A549 (cell line): ENCODE measurements at regions not wholly inside any gene's neighbourhood (a gene's known extent, or its start where the extent isn't known, plus 50 kb on each side); places are given as distances from the start of the nearest gene placed in this dataset.
A peak's percentile ranks its signal among the peaks of the same experiment; 100 is the strongest.

ENCODE experiments used
- ATAC-seq, 2 experiments: fragments of 200-7000 bp in 1 of 2; fragments of >200 bp in 1 of 2; cut with Nextera tagmentation in 1 of 2; cut with Tn5 transposase in 1 of 2; 3 replicates each; pipeline versions ENCODE4 v1.8.0 to v1.9.1; 2018 to 2020; ENCODE audit warnings: mild to moderate bottlenecking in 1 of 2, moderate library complexity in 1 of 2
- CTCF ChIA-PET: fragments of 300-600 bp; sonication (Branson Sonifier 250); formaldehyde crosslinking; extraction: SDS; loops from one replicate; lab custom pipeline; 2021; ENCODE audit warnings: antibody characterized with exemption, inconsistent platforms; lab: Yijun Ruan, JAX
- POLR2A ChIA-PET: fragments of 350-600 bp; formaldehyde crosslinking; extraction: SDS; loops from one replicate; lab custom pipeline; 2021; ENCODE audit warnings: antibody characterized with exemption, inconsistent platforms; lab: Yijun Ruan, JAX
- DNase-seq, 2 experiments: peaks; one replicate each; pipeline versions ENCODE4 v3.0.0 to v3.0.0-alpha.2; 2011 to 2016; ENCODE audit warnings: low read depth in 1 of 2, low spot score in 1 of 2
- FAIRE-seq: peaks from 2 replicates; lab custom pipeline; 2011; peaks lifted over from hg19 to GRCh38; lab: Jason Lieb, UNC
- H3K27ac ChIP-seq, 2 experiments: fragments of >200 bp; sonication (Bioruptor Twin); formaldehyde crosslinking; 3 replicates each; pipeline ENCODE4 v1.5.1; 2016 to 2017
- H3K4me1 ChIP-seq: fragments of >200 bp; sonication (Bioruptor Twin); formaldehyde crosslinking; 3 replicates; pipeline ENCODE4 v1.6.1; 2016
- H3K4me2 ChIP-seq: fragments of >200 bp; sonication (Bioruptor Twin); formaldehyde crosslinking; 3 replicates; pipeline ENCODE4 v1.6.1; 2016
- H3K4me3 ChIP-seq: fragments of >200 bp; sonication (Bioruptor Twin); formaldehyde crosslinking; 3 replicates; pipeline ENCODE4 v1.5.1; 2016
- H3K9me3 ChIP-seq: fragments of >200 bp; sonication (Bioruptor Twin); formaldehyde crosslinking; 3 replicates; pipeline ENCODE4 v1.6.1; 2016
- CHD2 ChIP-seq: fragments of 150-350 bp; IDR thresholded peaks from 2 replicates; pipeline ENCODE4 v1.6.1; 2014; ENCODE audit warnings: low read length; ENCODE audit not compliant: partially characterized antibody
- EHF ChIP-seq: fragments of 250-450 bp; sonication (Bioruptor Pico); IDR thresholded peaks from 2 replicates; pipeline ENCODE4 v1.5.0; 2020; ENCODE audit warnings: mild to moderate bottlenecking
- FOSB ChIP-seq: fragments of 250-450 bp; sonication (Bioruptor Pico); IDR thresholded peaks from 2 replicates; pipeline ENCODE4 v1.5.0; 2020; ENCODE audit warnings: mild to moderate bottlenecking, moderate library complexity
- FOSL2 ChIP-seq, 2 experiments: fragments of 450-650 bp in 1 of 2; fragments of >200 bp in 1 of 2; sonication (Bioruptor Twin) in 1 of 2; formaldehyde crosslinking; IDR thresholded peaks; 2 replicates each; pipeline versions ENCODE4 v1.5.0 to v1.6.1; 2016 to 2020; ENCODE audit warnings: mild to moderate bottlenecking in 1 of 2, moderate library complexity in 1 of 2
- HDAC2 ChIP-seq: fragments of 200-600 bp; sonication (generic); IDR thresholded peaks from 2 replicates; pipeline ENCODE4 v1.6.1; 2016
- HOXB5 ChIP-seq: fragments of 250-450 bp; sonication (Bioruptor Pico); IDR thresholded peaks from 2 replicates; pipeline ENCODE4 v1.5.0; 2020; ENCODE audit warnings: mild to moderate bottlenecking, moderate library complexity
- MAZ ChIP-seq: fragments of 150-350 bp; IDR thresholded peaks from 2 replicates; pipeline ENCODE4 v1.6.1; 2014; ENCODE audit warnings: antibody characterized with exemption, low read depth, low read length, borderline replicate concordance
- NPAS2 ChIP-seq: fragments of 250-450 bp; sonication (Bioruptor Pico); IDR thresholded peaks from 2 replicates; pipeline ENCODE4 v1.8.0; 2022; ENCODE audit warnings: mild to moderate bottlenecking, moderate library complexity, borderline replicate concordance
- POLR2A ChIP-seq: IDR thresholded peaks from 2 replicates; pipeline ENCODE4 v1.6.1; 2012; ENCODE audit warnings: mild to moderate bottlenecking, low read length
- RAD21 ChIP-seq, 2 experiments: fragments of >200 bp in 1 of 2; sonication (Bioruptor Twin) in 1 of 2; formaldehyde crosslinking in 1 of 2; IDR thresholded peaks in 1 of 2; conservative IDR thresholded peaks in 1 of 2; 2 replicates in 1 of 2; 3 replicates in 1 of 2; pipeline ENCODE4 v1.6.1; 2012 to 2018; ENCODE audit warnings: inconsistent platforms in 1 of 2
- SREBF2 ChIP-seq: fragments of 450-650 bp; IDR thresholded peaks from 2 replicates; pipeline ENCODE4 v1.6.1; 2014; ENCODE audit warnings: mild to moderate bottlenecking, moderate library complexity
- TFCP2L1 ChIP-seq: fragments of 250-450 bp; sonication (Bioruptor Pico); IDR thresholded peaks from 2 replicates; pipeline ENCODE4 v1.5.0; 2021; ENCODE audit warnings: mild to moderate bottlenecking
- ZFP36 ChIP-seq: fragments of 450-650 bp; IDR thresholded peaks from 2 replicates; pipeline ENCODE4 v1.6.1; 2014; ENCODE audit warnings: borderline replicate concordance; ENCODE audit not compliant: partially characterized antibody
- ZNF302 ChIP-seq: fragments of 250-450 bp; sonication (Bioruptor Pico); IDR thresholded peaks from 2 replicates; pipeline ENCODE4 v1.9.0; 2021; ENCODE audit warnings: inconsistent platforms, mild to moderate bottlenecking, moderate library complexity
- WGBS: methylation state at CpG from one replicate; pipeline ENCODE4 v1.1.6; 2017; ENCODE audit errors: missing lambda C conversion rate; 5-methylcytosine and 5-hydroxymethylcytosine counted together
- TF ChIP-seq, protein P1 (sequence below): fragments of >200 bp; sonication (Bioruptor Twin); formaldehyde crosslinking; IDR thresholded peaks from 3 replicates; pipeline ENCODE4 v1.5.1; 2016
- TF ChIP-seq, protein P2 (sequence below): fragments of 250-450 bp; sonication (Bioruptor Pico); IDR thresholded peaks from 2 replicates; pipeline ENCODE4 v1.5.0; 2020; ENCODE audit warnings: low read depth, mild to moderate bottlenecking, moderate library complexity
- TF ChIP-seq, protein P3 (sequence below): fragments of 450-650 bp; IDR thresholded peaks from 2 replicates; pipeline ENCODE4 v1.6.1; 2014; ENCODE audit warnings: antibody characterized with exemption
- TF ChIP-seq, protein P4 (sequence below): fragments of >200 bp; sonication (Bioruptor Twin); formaldehyde crosslinking; IDR thresholded peaks from 2 replicates; pipeline ENCODE4 v1.6.1; 2016
- TF ChIP-seq, protein P5 (sequence below): fragments of 200-600 bp; sonication (generic); IDR thresholded peaks from 2 replicates; pipeline ENCODE4 v1.6.1; 2016; ENCODE audit warnings: antibody characterized with exemption, mild to moderate bottlenecking, moderate library complexity

DNA sequence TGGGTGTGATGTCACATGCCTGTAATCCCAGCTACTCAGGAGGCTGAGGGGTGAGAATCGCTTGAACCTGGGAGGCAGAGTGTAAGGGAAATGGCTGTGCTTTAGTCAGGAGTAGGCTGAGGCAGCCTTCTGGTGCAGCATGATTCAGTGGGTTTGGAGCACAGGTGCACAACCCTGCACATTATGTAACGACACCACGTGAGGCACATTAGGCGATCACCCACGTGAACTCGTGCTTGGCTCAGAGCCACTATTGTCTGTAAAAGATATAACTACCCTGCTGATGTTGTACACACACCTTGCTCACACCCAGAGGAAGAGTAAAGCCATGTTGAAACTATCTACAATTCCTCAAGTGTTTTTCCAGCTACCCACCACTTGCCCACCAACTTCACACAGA is 54.8 kb upstream of the ZC3H15 start:
- ChIA-PET POLR2A (no interaction called here), CTCF (interaction anchor here (1.1 kb wide), 1 partner anchor 12 kb away, joined by 3 read pairs; no protein-coding TSS in a partner anchor)
- WGBS, result 90% methylated on average over 6 of the region's 6 CpGs
- no peak for DNase-seq
- no peak for ATAC-seq
- Histone ChIP-seq H3K27ac (no peak overlapping the region), H3K4me2 (no peak overlapping the region), H3K4me3 (no peak overlapping the region), H3K4me1 (no peaks in the 10 kb centered on the region), H3K9me3 (no peaks in the 10 kb centered on the region)
- FAIRE-seq, result no peak
- no peak for TF ChIP-seq SREBF2
- TF ChIP-seq FOSB (CRISPR knock-in tag), result no peak
- TF ChIP-seq EHF (CRISPR knock-in tag), result no peak
- no peak for TF ChIP-seq HDAC2
- TF ChIP-seq, protein P1, sequence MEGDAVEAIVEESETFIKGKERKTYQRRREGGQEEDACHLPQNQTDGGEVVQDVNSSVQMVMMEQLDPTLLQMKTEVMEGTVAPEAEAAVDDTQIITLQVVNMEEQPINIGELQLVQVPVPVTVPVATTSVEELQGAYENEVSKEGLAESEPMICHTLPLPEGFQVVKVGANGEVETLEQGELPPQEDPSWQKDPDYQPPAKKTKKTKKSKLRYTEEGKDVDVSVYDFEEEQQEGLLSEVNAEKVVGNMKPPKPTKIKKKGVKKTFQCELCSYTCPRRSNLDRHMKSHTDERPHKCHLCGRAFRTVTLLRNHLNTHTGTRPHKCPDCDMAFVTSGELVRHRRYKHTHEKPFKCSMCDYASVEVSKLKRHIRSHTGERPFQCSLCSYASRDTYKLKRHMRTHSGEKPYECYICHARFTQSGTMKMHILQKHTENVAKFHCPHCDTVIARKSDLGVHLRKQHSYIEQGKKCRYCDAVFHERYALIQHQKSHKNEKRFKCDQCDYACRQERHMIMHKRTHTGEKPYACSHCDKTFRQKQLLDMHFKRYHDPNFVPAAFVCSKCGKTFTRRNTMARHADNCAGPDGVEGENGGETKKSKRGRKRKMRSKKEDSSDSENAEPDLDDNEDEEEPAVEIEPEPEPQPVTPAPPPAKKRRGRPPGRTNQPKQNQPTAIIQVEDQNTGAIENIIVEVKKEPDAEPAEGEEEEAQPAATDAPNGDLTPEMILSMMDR, result no peak
- TF ChIP-seq TFCP2L1, result no peak
- TF ChIP-seq, protein P2, sequence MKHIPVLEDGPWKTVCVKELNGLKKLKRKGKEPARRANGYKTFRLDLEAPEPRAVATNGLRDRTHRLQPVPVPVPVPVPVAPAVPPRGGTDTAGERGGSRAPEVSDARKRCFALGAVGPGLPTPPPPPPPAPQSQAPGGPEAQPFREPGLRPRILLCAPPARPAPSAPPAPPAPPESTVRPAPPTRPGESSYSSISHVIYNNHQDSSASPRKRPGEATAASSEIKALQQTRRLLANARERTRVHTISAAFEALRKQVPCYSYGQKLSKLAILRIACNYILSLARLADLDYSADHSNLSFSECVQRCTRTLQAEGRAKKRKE (CRISPR knock-in tag), result no peak
- TF ChIP-seq, protein P3, sequence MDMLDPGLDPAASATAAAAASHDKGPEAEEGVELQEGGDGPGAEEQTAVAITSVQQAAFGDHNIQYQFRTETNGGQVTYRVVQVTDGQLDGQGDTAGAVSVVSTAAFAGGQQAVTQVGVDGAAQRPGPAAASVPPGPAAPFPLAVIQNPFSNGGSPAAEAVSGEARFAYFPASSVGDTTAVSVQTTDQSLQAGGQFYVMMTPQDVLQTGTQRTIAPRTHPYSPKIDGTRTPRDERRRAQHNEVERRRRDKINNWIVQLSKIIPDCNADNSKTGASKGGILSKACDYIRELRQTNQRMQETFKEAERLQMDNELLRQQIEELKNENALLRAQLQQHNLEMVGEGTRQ, result no peak
- no peak for TF ChIP-seq POLR2A
- no peak for TF ChIP-seq ZNF302 (CRISPR knock-in tag)
- TF ChIP-seq MAZ, result no peak

DNA sequence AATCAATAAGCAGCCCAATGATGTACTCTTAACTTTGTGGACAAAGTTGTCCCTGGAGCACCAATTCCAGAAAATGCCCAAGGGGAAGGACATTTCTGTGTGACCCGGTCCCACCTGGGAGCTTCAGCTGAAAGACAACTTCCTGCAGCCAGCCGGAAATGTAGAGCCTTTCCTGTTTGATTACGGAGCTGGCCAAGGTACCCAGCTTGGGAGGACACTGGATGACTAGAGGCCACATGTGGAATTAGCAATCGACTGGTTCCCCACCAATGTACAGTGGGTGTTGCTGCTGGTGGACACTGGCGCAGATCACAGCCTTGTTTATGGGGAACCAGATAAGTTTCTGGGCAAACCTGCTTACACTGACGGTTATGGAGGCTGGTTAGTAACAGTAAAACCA is 53.0 kb upstream of the ZC3H15 start:
- CTCF ChIA-PET, result interaction anchor here (0.7 kb wide), 1 partner anchor 70 kb away, joined by 3 read pairs; no protein-coding TSS in a partner anchor
- whole genome bisulfite sequencing, result 78% methylated on average over 6 of the region's 6 CpGs
- no peaks in the 10 kb centered on the region; the same call in 2 of the 3 replicates for H3K9me3 ChIP-seq

DNA sequence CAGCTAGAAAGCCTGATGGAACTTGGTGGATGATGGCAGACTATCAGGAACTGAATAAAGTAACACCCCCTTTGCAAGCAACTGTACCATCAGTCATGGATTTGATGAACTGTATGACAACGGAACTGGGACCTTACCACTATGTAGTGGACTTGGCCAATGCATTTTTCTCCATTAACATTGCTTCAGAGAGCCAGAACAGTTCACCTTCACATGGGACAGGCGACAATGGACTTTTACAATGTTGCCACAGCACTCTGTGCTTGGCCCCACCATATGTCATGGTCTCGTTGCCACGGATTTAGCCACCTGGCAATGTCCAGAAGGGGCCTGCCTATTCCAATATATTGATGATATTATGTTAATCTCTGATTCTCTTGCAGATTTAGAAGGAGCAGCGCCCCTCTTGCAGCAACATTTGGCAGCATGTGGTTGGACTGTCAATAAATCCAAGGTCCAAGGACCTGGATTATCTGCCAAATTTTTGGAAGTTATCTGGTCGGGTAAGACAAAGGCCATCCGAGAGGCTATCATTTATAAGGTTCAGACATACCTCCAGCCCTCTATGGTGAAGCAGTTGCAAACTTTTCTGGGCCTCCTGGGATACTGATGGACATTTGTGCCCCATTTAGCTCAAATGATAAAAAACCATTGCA is 52.2 kb upstream of the ZC3H15 start:
- 64% methylated on average over 7 of the region's 7 CpGs for WGBS
- ATAC-seq (no peak), DNase-seq (no peak), FAIRE-seq (no peak)
- Histone ChIP-seq H3K27ac (no peak overlapping the region), H3K4me1 (no peaks in the 10 kb centered on the region), H3K4me3 (no peak overlapping the region), H3K9me3 (no peaks in the 10 kb centered on the region; the same call in 2 of the 3 replicates), H3K4me2 (no peak overlapping the region)
- CTCF ChIA-PET, result interaction anchor here (0.7 kb wide), 1 partner anchor 69 kb away, joined by 3 read pairs; no protein-coding TSS in a partner anchor
- POLR2A ChIA-PET, result no interaction called here
- TF ChIP-seq RAD21 (conservative IDR thresholded peaks at IDR 0.05 in 1 of 2, IDR thresholded peaks at IDR 0.05 in 1 of 2), result no peak
- no peak for TF ChIP-seq HOXB5 (CRISPR knock-in tag)
- TF ChIP-seq ZFP36, result no peak
- TF ChIP-seq, protein P1, result no peak
- no peak for TF ChIP-seq CHD2
- no peak for TF ChIP-seq FOSL2 (IDR thresholded peaks at IDR 0.05)
- no peak for TF ChIP-seq FOSL2 (CRISPR knock-in tag; IDR thresholded peaks at IDR 0.05)
- TF ChIP-seq, protein P3, result no peak
- TF ChIP-seq, protein P4, sequence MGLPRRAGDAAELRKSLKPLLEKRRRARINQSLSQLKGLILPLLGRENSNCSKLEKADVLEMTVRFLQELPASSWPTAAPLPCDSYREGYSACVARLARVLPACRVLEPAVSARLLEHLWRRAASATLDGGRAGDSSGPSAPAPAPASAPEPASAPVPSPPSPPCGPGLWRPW, result no peak
- TF ChIP-seq NPAS2 (CRISPR knock-in tag), result no peak

More for the DNA sequence above, 53.0 kb upstream of the ZC3H15 start:
- H3K4me2 ChIP-seq, result no peak overlapping the region
- no peak overlapping the region for H3K27ac ChIP-seq
- H3K4me1 ChIP-seq, result no peaks in the 10 kb centered on the region
- no peak for ATAC-seq
- H3K4me3 ChIP-seq, result no peak overlapping the region
- POLR2A ChIA-PET, result no interaction called here
- FAIRE-seq, result no peak
- DNase-seq, result no peak
- TF ChIP-seq, protein P5, sequence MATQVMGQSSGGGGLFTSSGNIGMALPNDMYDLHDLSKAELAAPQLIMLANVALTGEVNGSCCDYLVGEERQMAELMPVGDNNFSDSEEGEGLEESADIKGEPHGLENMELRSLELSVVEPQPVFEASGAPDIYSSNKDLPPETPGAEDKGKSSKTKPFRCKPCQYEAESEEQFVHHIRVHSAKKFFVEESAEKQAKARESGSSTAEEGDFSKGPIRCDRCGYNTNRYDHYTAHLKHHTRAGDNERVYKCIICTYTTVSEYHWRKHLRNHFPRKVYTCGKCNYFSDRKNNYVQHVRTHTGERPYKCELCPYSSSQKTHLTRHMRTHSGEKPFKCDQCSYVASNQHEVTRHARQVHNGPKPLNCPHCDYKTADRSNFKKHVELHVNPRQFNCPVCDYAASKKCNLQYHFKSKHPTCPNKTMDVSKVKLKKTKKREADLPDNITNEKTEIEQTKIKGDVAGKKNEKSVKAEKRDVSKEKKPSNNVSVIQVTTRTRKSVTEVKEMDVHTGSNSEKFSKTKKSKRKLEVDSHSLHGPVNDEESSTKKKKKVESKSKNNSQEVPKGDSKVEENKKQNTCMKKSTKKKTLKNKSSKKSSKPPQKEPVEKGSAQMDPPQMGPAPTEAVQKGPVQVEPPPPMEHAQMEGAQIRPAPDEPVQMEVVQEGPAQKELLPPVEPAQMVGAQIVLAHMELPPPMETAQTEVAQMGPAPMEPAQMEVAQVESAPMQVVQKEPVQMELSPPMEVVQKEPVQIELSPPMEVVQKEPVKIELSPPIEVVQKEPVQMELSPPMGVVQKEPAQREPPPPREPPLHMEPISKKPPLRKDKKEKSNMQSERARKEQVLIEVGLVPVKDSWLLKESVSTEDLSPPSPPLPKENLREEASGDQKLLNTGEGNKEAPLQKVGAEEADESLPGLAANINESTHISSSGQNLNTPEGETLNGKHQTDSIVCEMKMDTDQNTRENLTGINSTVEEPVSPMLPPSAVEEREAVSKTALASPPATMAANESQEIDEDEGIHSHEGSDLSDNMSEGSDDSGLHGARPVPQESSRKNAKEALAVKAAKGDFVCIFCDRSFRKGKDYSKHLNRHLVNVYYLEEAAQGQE, result peak; percentile 43; the same call in 1 of the 2 replicates
- no peak for TF ChIP-seq ZFP36
